OCI-LY7 (cell line): ENCODE measurements at regions not wholly inside any gene's neighbourhood (a gene's known extent, or its start where the extent isn't known, plus 50 kb on each side); places are given as distances from the start of the nearest gene placed in this dataset.

Experiments
- BruUV-seq: library from RNA; stranded (reverse); fragments of 400-500 nt; replicated peaks from 2 replicates; lab custom pipeline; 2021; lab: Mats Ljungman, UMichigan
- CTCF ChIA-PET: fragments of 300-600 bp; sonication (Branson Sonifier 250); formaldehyde crosslinking; loops from one replicate; lab custom pipeline; 2022; ENCODE audit warnings: antibody characterized with exemption; ENCODE audit not compliant: unreplicated experiment; lab: Charles Lee
- POLR2A ChIA-PET: fragments of 300-600 bp; sonication (Branson Sonifier 250); formaldehyde crosslinking; loops from one replicate; lab custom pipeline; 2022; ENCODE audit warnings: antibody characterized with exemption; lab: Charles Lee
- DNase-seq: peaks from one replicate; pipeline ENCODE4 v3.0.0-alpha.2; 2015; ENCODE audit warnings: low spot score
- H2AFZ ChIP-seq: fragments of 200-600 bp; sonication (generic), shearing (Covaris generic); 2 replicates; pipeline ENCODE4 v1.6.1; 2014; ENCODE audit warnings: mild to moderate bottlenecking, antibody characterized with exemption, low read length, moderate library complexity
- H3K27ac ChIP-seq: fragments of 200-600 bp; sonication (generic); 2 replicates; pipeline ENCODE4 v1.5.1; 2014; ENCODE audit warnings: mixed run types, low read depth, mild to moderate bottlenecking, moderate library complexity, low read length, inconsistent platforms; ENCODE audit not compliant: poor library complexity, severe bottlenecking
- H3K36me3 ChIP-seq: fragments of 200-600 bp; sonication (generic); 2 replicates; pipeline ENCODE4 v1.6.1; 2014; ENCODE audit warnings: mild to moderate bottlenecking, antibody characterized with exemption, low read length, moderate library complexity, mixed read lengths; ENCODE audit not compliant: insufficient read depth
- H3K4me1 ChIP-seq: fragments of 200-600 bp; sonication (generic); 2 replicates; pipeline ENCODE4 v1.5.1; 2014; ENCODE audit warnings: mild to moderate bottlenecking, low read length; ENCODE audit not compliant: insufficient read depth, poor library complexity, severe bottlenecking
- H3K4me2 ChIP-seq: fragments of 200-600 bp; sonication (generic); 2 replicates; pipeline ENCODE4 v1.6.1; 2014; ENCODE audit warnings: mild to moderate bottlenecking, low read length
- H3K4me3 ChIP-seq: fragments of 200-600 bp; sonication (generic); 2 replicates; pipeline ENCODE4 v1.5.1; 2014; ENCODE audit warnings: mild to moderate bottlenecking, low read depth, low read length; ENCODE audit not compliant: poor library complexity, severe bottlenecking
- H3K79me2 ChIP-seq: fragments of 200-600 bp; sonication (generic); 2 replicates; pipeline ENCODE4 v1.6.1; 2016; ENCODE audit warnings: low read depth, mild to moderate bottlenecking, low read length, moderate library complexity, mixed read lengths; ENCODE audit not compliant: insufficient read depth
- H3K9me2 ChIP-seq: fragments of 200-600 bp; sonication (generic); 2 replicates; pipeline ENCODE4 v1.6.1; 2016; ENCODE audit warnings: mild to moderate bottlenecking, low read length, mixed read lengths; ENCODE audit not compliant: insufficient read depth
- H3K9me3 ChIP-seq: fragments of 200-600 bp; sonication (generic); 2 replicates; pipeline ENCODE4 v1.6.1; 2014; ENCODE audit warnings: mild to moderate bottlenecking, mixed run types, low read length, mixed read lengths
- H4K20me1 ChIP-seq: fragments of 200-600 bp; sonication (generic); 2 replicates; pipeline ENCODE4 v1.6.1; 2014; ENCODE audit warnings: mild to moderate bottlenecking, antibody characterized with exemption, low read length, moderate library complexity, mixed read lengths; ENCODE audit not compliant: insufficient read depth
- EZH2phosphoT487 ChIP-seq: fragments of 200-600 bp; sonication (generic); IDR thresholded peaks from 2 replicates; pipeline ENCODE4 v1.6.1; 2018; ENCODE audit warnings: low read depth, borderline replicate concordance, mild to moderate bottlenecking, mixed run types, antibody characterized with exemption, low read length, moderate library complexity, mixed read lengths
- intact Hi-C: fragments of 100-400 bp; cut with micrococcal nuclease; formaldehyde crosslinking; loops from one replicate; pipeline ENCODE4 v1.10.0; 2022; ENCODE audit not compliant: unreplicated experiment
- TF ChIP-seq, protein P1 (sequence below): fragments of 200-600 bp; sonication (generic); conservative IDR thresholded peaks from 2 replicates; pipeline ENCODE4 v1.5.1; 2014; ENCODE audit warnings: mild to moderate bottlenecking, antibody characterized with exemption, low read length, moderate library complexity, mixed read lengths

DNA sequence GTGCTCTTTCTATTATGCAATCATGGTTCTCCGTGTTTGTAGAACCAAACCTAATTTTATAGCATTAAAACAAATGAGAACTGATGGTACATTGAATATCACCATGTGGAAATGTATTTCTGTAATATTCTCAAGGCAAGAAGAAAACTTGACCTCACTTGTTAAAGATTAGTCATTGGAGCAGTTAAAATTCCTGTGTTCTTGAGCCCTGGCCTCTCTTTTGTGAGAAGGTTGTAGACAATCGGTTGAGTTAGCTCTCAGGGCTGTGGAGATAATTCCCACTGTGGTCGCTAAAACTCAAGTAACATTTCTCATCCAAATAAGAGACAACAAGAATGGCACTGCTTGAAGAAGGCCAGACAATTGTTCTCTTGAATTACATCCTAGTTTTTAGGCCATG is 216.0 kb upstream of the KLF4 start:
- no peak overlapping the region for H2AFZ ChIP-seq
- no peak for TF ChIP-seq EZH2phosphoT487
- TF ChIP-seq, protein P1, sequence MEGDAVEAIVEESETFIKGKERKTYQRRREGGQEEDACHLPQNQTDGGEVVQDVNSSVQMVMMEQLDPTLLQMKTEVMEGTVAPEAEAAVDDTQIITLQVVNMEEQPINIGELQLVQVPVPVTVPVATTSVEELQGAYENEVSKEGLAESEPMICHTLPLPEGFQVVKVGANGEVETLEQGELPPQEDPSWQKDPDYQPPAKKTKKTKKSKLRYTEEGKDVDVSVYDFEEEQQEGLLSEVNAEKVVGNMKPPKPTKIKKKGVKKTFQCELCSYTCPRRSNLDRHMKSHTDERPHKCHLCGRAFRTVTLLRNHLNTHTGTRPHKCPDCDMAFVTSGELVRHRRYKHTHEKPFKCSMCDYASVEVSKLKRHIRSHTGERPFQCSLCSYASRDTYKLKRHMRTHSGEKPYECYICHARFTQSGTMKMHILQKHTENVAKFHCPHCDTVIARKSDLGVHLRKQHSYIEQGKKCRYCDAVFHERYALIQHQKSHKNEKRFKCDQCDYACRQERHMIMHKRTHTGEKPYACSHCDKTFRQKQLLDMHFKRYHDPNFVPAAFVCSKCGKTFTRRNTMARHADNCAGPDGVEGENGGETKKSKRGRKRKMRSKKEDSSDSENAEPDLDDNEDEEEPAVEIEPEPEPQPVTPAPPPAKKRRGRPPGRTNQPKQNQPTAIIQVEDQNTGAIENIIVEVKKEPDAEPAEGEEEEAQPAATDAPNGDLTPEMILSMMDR, result no peak
- ChIA-PET CTCF (no interaction called here), POLR2A (no interaction called here)
- no peaks in the 10 kb centered on the region for H3K79me2 ChIP-seq
- H3K9me2 ChIP-seq, result no peaks in the 10 kb centered on the region
- H3K9me3 ChIP-seq, result no peaks in the 10 kb centered on the region
- H3K4me1 ChIP-seq, result no peaks in the 10 kb centered on the region
- intact Hi-C loops, result no loop called here
- H3K4me2 ChIP-seq, result no peak overlapping the region
- no peak overlapping the region for H3K4me3 ChIP-seq
- no peaks in the 10 kb centered on the region for H4K20me1 ChIP-seq
- H3K27ac ChIP-seq, result no peak overlapping the region
- no peaks in the 10 kb centered on the region for H3K36me3 ChIP-seq
- no TSS peak for BruUV-seq
- no peak for DNase-seq

DNA sequence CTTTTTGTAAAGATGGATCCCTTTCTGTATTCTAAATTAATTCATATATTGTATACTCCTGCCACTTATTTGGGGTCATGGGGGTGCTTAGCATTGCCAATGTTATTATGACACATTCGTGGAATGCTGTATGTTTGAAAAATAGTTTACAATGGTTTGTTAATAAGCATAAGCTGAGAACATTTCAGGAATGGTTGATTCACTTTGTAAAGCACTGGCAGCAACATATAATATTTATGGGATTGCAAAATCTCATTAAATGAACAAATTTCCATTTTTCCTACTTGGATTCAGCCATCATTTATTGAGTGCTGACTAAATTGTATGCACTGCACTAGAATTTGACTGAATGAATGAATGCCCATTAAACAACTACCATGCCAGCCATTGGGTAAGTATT is 215.2 kb upstream of the KLF4 start:
- CTCF ChIA-PET, result no interaction called here
- H2AFZ ChIP-seq, result no peak overlapping the region
- intact Hi-C loops, result no loop called here

DNA sequence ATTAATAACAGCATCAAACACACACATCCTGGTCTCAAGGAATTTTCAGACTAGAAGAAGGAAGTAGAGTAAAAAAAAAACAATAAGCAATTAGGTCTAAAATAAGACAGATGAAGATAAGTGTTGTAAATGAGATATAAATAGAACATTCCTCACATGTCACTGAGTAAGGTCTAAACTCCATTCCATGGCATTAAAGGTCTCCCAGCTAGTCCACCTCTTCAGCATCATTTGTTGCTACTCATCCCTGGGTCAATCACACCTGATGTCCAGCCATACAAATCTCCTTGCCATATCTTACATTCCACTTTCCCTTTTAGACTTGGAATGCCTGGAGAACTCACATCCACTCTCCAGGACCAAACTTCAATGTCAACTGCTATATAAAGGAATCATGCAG is 214.1 kb upstream of the KLF4 start:
- BruUV-seq, result no TSS peak

More for the DNA sequence above, 215.2 kb upstream of the KLF4 start:
- no peak for DNase-seq
- Histone ChIP-seq H3K79me2 (no peaks in the 10 kb centered on the region), H3K4me3 (no peak overlapping the region), H3K4me2 (no peak overlapping the region), H3K4me1 (no peaks in the 10 kb centered on the region), H3K9me2 (no peaks in the 10 kb centered on the region), H3K36me3 (no peaks in the 10 kb centered on the region), H3K9me3 (no peaks in the 10 kb centered on the region), H3K27ac (no peak overlapping the region), H4K20me1 (no peaks in the 10 kb centered on the region)
- TF ChIP-seq, protein P1, result no peak
- TF ChIP-seq EZH2phosphoT487, result no peak
- POLR2A ChIA-PET, result no interaction called here
- BruUV-seq, result no TSS peak

More for the DNA sequence above, 214.1 kb upstream of the KLF4 start:
- ChIA-PET CTCF (no interaction called here), POLR2A (no interaction called here)
- Histone ChIP-seq H3K36me3 (no peaks in the 10 kb centered on the region), H3K4me1 (no peaks in the 10 kb centered on the region), H3K4me3 (no peak overlapping the region), H3K79me2 (no peaks in the 10 kb centered on the region), H3K9me2 (no peaks in the 10 kb centered on the region), H3K4me2 (no peak overlapping the region), H4K20me1 (no peaks in the 10 kb centered on the region), H3K27ac (no peak overlapping the region), H3K9me3 (no peaks in the 10 kb centered on the region), H2AFZ (no peak overlapping the region)
- no peak for DNase-seq
- intact Hi-C loops, result no loop called here
- TF ChIP-seq, protein P1, result no peak
- no peak for TF ChIP-seq EZH2phosphoT487
